ENCODE measurements at regions not wholly inside any gene's neighbourhood (a gene's known extent, or its start where the extent isn't known, plus 50 kb on each side); places are given as distances from the start of the nearest gene placed in this dataset.

GRCh38 chr11:116169776-116170175 is 603.0 kb downstream of the BUD13 start:
- no peaks in the 10 kb centered on the region for H3K27me3 ChIP-seq (ENCODE audit: insufficient read depth, low read length)
- H3K79me2 ChIP-seq (ENCODE audit: insufficient read depth, low read length), result no peaks in the 10 kb centered on the region
- TF ChIP-seq EZH2 (IDR thresholded peaks at IDR 0.05; ENCODE audit: borderline replicate concordance, low read length) (no peak), CTCF (IDR thresholded peaks at IDR 0.05; ENCODE audit: low read length) (no peak)
- H4K20me1 ChIP-seq (ENCODE audit: insufficient read depth, low read length), result no peaks in the 10 kb centered on the region
- no peaks in the 10 kb centered on the region for H3K4me1 ChIP-seq (ENCODE audit: insufficient read depth, low read length, severe bottlenecking)
- H3K9ac ChIP-seq (ENCODE audit: low read length), result no peak overlapping the region
- H3K27ac ChIP-seq (ENCODE audit: low read depth, low read length, poor library complexity, severe bottlenecking), result no peak overlapping the region
- no peak overlapping the region for H2AFZ ChIP-seq (ENCODE audit: low read length)
- H3K4me2 ChIP-seq (ENCODE audit: low read length), result no peak overlapping the region
- no peaks in the 10 kb centered on the region for H3K9me3 ChIP-seq (ENCODE audit: low read length)
- H3F3A ChIP-seq (ENCODE audit: insufficient read depth, low read length), result no peaks in the 10 kb centered on the region
- no peaks in the 10 kb centered on the region for H3K36me3 ChIP-seq (ENCODE audit: insufficient read depth, low read length)
- no peaks in the 10 kb centered on the region for H3K9me2 ChIP-seq (ENCODE audit: low read depth, low read length)
- H3K4me3 ChIP-seq (ENCODE audit: low read depth, low read length, poor library complexity, severe bottlenecking), result no peak overlapping the region

GRCh38 chr11:116168459-116168787 is 604.4 kb downstream of the BUD13 start:
- no peak overlapping the region for H2AFZ ChIP-seq (ENCODE audit: low read length)
- no peaks in the 10 kb centered on the region for H3K79me2 ChIP-seq (ENCODE audit: insufficient read depth, low read length)

GRCh38 chr11:116167706-116168458 is 604.9 kb downstream of the BUD13 start:
- no peaks in the 10 kb centered on the region for H3K27me3 ChIP-seq (ENCODE audit: insufficient read depth, low read length)
- H3K27ac ChIP-seq (ENCODE audit: low read depth, low read length, poor library complexity, severe bottlenecking), result no peak overlapping the region
- H3K4me1 ChIP-seq (ENCODE audit: insufficient read depth, low read length, severe bottlenecking), result no peaks in the 10 kb centered on the region
- no peaks in the 10 kb centered on the region for H3F3A ChIP-seq (ENCODE audit: insufficient read depth, low read length)
- no peaks in the 10 kb centered on the region for H3K9me3 ChIP-seq (ENCODE audit: low read length)
- no peak overlapping the region for H2AFZ ChIP-seq (ENCODE audit: low read length)
- no peaks in the 10 kb centered on the region for H3K9me2 ChIP-seq (ENCODE audit: low read depth, low read length)
- no peak for TF ChIP-seq CTCF (IDR thresholded peaks at IDR 0.05; ENCODE audit: low read length)
- TF ChIP-seq EZH2 (IDR thresholded peaks at IDR 0.05; ENCODE audit: borderline replicate concordance, low read length), result no peak
- H3K9ac ChIP-seq (ENCODE audit: low read length), result no peak overlapping the region
- no peak overlapping the region for H3K4me3 ChIP-seq (ENCODE audit: low read depth, low read length, poor library complexity, severe bottlenecking)
- H3K36me3 ChIP-seq (ENCODE audit: insufficient read depth, low read length), result no peaks in the 10 kb centered on the region
- no peaks in the 10 kb centered on the region for H4K20me1 ChIP-seq (ENCODE audit: insufficient read depth, low read length)
- no peak overlapping the region for H3K4me2 ChIP-seq (ENCODE audit: low read length)
- no peaks in the 10 kb centered on the region for H3K79me2 ChIP-seq (ENCODE audit: insufficient read depth, low read length)

More at GRCh38 chr11:116168459-116168787, 604.4 kb downstream of the BUD13 start:
- Histone ChIP-seq H4K20me1 (ENCODE audit: insufficient read depth, low read length) (no peaks in the 10 kb centered on the region), H3K4me1 (ENCODE audit: insufficient read depth, low read length, severe bottlenecking) (no peaks in the 10 kb centered on the region), H3K27me3 (ENCODE audit: insufficient read depth, low read length) (no peaks in the 10 kb centered on the region), H3K9ac (ENCODE audit: low read length) (no peak overlapping the region), H3K27ac (ENCODE audit: low read depth, low read length, poor library complexity, severe bottlenecking) (no peak overlapping the region), H3K4me3 (ENCODE audit: low read depth, low read length, poor library complexity, severe bottlenecking) (no peak overlapping the region), H3F3A (ENCODE audit: insufficient read depth, low read length) (no peaks in the 10 kb centered on the region), H3K9me3 (ENCODE audit: low read length) (no peaks in the 10 kb centered on the region), H3K9me2 (ENCODE audit: low read depth, low read length) (no peaks in the 10 kb centered on the region), H3K4me2 (ENCODE audit: low read length) (no peak overlapping the region), H3K36me3 (ENCODE audit: insufficient read depth, low read length) (no peaks in the 10 kb centered on the region)
- no peak for TF ChIP-seq EZH2 (IDR thresholded peaks at IDR 0.05; ENCODE audit: borderline replicate concordance, low read length)

All from OCI-LY1 (cell line).